ENCODE measurements at regions not wholly inside any gene's neighbourhood (a gene's known extent, or its start where the extent isn't known, plus 50 kb on each side); places are given as distances from the start of the nearest gene placed in this dataset.
"Not testable (repeated sequence)": the region's sequence is repeated elsewhere in the genome, so short reads cannot be mapped to it uniquely, and the experiment has no call there.

GRCh38 chr10:21355591-21356011, 169.9 kb downstream of the SKIDA1 start:
- no peaks in the 10 kb centered on the region for H3K27me3 ChIP-seq (ENCODE audit: insufficient read depth, low read length)
- H3K4me3 ChIP-seq (ENCODE audit: insufficient read depth, low read length) = no peak overlapping the region
- no peak overlapping the region for H3K27ac ChIP-seq (ENCODE audit: low read depth, low read length)
- no peaks in the 10 kb centered on the region for H3K4me1 ChIP-seq (ENCODE audit: insufficient read depth, low read length)
- peak; percentile 78 for DNase-seq (ENCODE audit: insufficient read length, low spot score, missing footprints)
- H2AFZ ChIP-seq (ENCODE audit: low read length) = no peak overlapping the region
- no peaks in the 10 kb centered on the region for H3K79me2 ChIP-seq (ENCODE audit: insufficient read depth, low read length)
- H4K20me1 ChIP-seq (ENCODE audit: insufficient read depth, low read length) = no peaks in the 10 kb centered on the region
- no peaks in the 10 kb centered on the region for H3K9me3 ChIP-seq (ENCODE audit: low read depth, low read length)
- no peak for TF ChIP-seq CTCF (IDR thresholded peaks at IDR 0.05; ENCODE audit: extremely low read depth, low read depth, low read length)
- H3K4me2 ChIP-seq (ENCODE audit: insufficient read depth, low read length) = peak overlapping the region; percentile 51
- no peaks in the 10 kb centered on the region for H3K36me3 ChIP-seq (ENCODE audit: insufficient read depth, low read length)

GRCh38 chr10:21352886-21353285, 172.6 kb downstream of the SKIDA1 start:
- H3K9me3 ChIP-seq (ENCODE audit: low read depth, low read length) = no peaks in the 10 kb centered on the region
- TF ChIP-seq CTCF (IDR thresholded peaks at IDR 0.05; ENCODE audit: extremely low read depth, low read depth, low read length) = no peak
- H2AFZ ChIP-seq (ENCODE audit: low read length) = no peak overlapping the region
- H3K36me3 ChIP-seq (ENCODE audit: insufficient read depth, low read length) = no peaks in the 10 kb centered on the region
- no peaks in the 10 kb centered on the region for H4K20me1 ChIP-seq (ENCODE audit: insufficient read depth, low read length)
- no peak overlapping the region for H3K4me2 ChIP-seq (ENCODE audit: insufficient read depth, low read length)
- H3K27ac ChIP-seq (ENCODE audit: low read depth, low read length) = no peak overlapping the region
- H3K79me2 ChIP-seq (ENCODE audit: insufficient read depth, low read length) = no peaks in the 10 kb centered on the region
- H3K27me3 ChIP-seq (ENCODE audit: insufficient read depth, low read length) = no peaks in the 10 kb centered on the region
- H3K4me1 ChIP-seq (ENCODE audit: insufficient read depth, low read length) = peaks cover 9% of the 10 kb centered on the region
- no peak for DNase-seq (ENCODE audit: insufficient read length, low spot score, missing footprints)
- no peak overlapping the region for H3K4me3 ChIP-seq (ENCODE audit: insufficient read depth, low read length)

- not testable (repeated sequence) for H3K36me3 ChIP-seq (ENCODE audit: insufficient read depth, low read length); H3K4me2 ChIP-seq (ENCODE audit: insufficient read depth, low read length); H2AFZ ChIP-seq (ENCODE audit: low read length); H3K4me3 ChIP-seq (ENCODE audit: insufficient read depth, low read length); DNase-seq (ENCODE audit: insufficient read length, low spot score, missing footprints); H3K79me2 ChIP-seq (ENCODE audit: insufficient read depth, low read length); H3K27ac ChIP-seq (ENCODE audit: low read depth, low read length); H4K20me1 ChIP-seq (ENCODE audit: insufficient read depth, low read length); H3K9me3 ChIP-seq (ENCODE audit: low read depth, low read length); H3K4me1 ChIP-seq (ENCODE audit: insufficient read depth, low read length); H3K27me3 ChIP-seq (ENCODE audit: insufficient read depth, low read length)
These were observed 173.9 kb downstream of the SKIDA1 start for GRCh38 chr10:21351594-21351993.

- no peaks in the 10 kb centered on the region for H3K36me3 ChIP-seq (ENCODE audit: insufficient read depth, low read length)
- no peak for TF ChIP-seq CTCF (IDR thresholded peaks at IDR 0.05; ENCODE audit: extremely low read depth, low read depth, low read length)
- no peaks in the 10 kb centered on the region for H3K27me3 ChIP-seq (ENCODE audit: insufficient read depth, low read length)
- H3K4me3 ChIP-seq (ENCODE audit: insufficient read depth, low read length) = no peak overlapping the region
- H4K20me1 ChIP-seq (ENCODE audit: insufficient read depth, low read length) = no peaks in the 10 kb centered on the region
- peak overlapping the region; percentile 42 for H3K27ac ChIP-seq (ENCODE audit: low read depth, low read length)
- no peaks in the 10 kb centered on the region for H3K9me3 ChIP-seq (ENCODE audit: low read depth, low read length)
- peak overlapping the region; percentile 59 for H2AFZ ChIP-seq (ENCODE audit: low read length)
- H3K79me2 ChIP-seq (ENCODE audit: insufficient read depth, low read length) = no peaks in the 10 kb centered on the region
- H3K4me1 ChIP-seq (ENCODE audit: insufficient read depth, low read length) = peaks cover 9% of the 10 kb centered on the region
- DNase-seq (ENCODE audit: insufficient read length, low spot score, missing footprints) = no peak
- peak overlapping the region; percentile 42 for H3K4me2 ChIP-seq (ENCODE audit: insufficient read depth, low read length)
These were observed 175.6 kb downstream of the SKIDA1 start for GRCh38 chr10:21349912-21350286.
